Astrocyte of the spinal cord (primary cell): ENCODE measurements at regions not wholly inside any gene's neighbourhood (a gene's known extent, or its start where the extent isn't known, plus 50 kb on each side); places are given as distances from the start of the nearest gene placed in this dataset.

Source experiments
- DNase-seq: peaks from one replicate; pipeline ENCODE4 v3.0.0; 2011; ENCODE audit warnings: low read depth, low spot score
- H3K4me3 ChIP-seq: 2 replicates; pipeline ENCODE4 v1.5.1; 2011; ENCODE audit warnings: low read depth, mild to moderate bottlenecking, low read length, moderate library complexity
- CTCF ChIP-seq: IDR thresholded peaks from 2 replicates; pipeline ENCODE4 v1.5.1; 2012; ENCODE audit warnings: low read depth, mild to moderate bottlenecking, low read length, inconsistent platforms
- in situ Hi-C: cut with HindIII; loops from 2 replicates; pipeline ENCODE4 v1.10.0; 2017; ENCODE audit warnings: low sequenced_read_pairs

DNA sequence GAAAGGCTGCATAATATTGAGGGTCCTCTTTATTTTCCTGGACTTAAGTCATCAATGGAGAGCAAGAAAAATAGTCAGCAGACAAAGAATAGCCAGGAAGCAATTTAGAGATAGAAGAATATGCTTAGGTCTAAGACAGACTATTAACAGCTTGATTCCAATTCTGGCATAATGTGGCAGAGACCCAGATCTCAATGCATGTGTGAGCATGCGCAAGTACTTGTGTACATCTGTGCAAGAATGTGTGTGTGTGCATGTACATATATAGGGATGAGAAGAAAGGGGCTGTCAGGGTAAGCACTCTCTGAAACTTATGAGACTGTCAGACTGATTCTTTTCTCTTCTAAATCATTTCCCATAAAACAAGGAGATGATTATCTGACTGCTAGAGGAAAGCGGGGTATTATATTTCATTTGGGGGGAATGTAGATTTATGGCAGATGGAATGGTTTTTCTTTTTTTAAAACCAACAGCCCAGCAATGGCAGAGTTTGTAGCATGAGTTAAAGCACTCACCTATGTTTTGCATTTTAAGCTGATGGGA is 381.3 kb upstream of the SPRED2 start:
- H3K4me3 ChIP-seq: no peak overlapping the region
- no peak for TF ChIP-seq CTCF
- DNase-seq: no peak
- in situ Hi-C loops: no loop called here

DNA sequence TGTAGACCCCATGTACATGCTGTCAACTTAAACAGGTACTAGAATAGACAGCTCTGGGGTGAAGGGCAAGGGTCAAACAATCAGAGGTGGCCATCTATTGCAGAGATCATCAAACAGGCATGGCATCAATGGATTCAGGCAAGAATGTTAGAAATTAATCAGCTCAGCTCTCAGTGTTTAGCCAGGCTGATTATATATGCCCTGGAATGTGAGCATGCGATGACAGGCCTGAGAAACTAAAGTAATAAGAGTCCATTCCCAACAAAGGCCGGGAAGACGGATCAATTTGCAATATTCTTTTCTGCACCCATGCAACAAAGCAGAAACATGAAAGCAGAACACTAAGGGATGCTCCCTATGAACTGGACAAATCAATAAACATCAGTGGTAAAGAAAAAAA is 380.5 kb upstream of the SPRED2 start:
- in situ Hi-C loops: no loop called here
- TF ChIP-seq CTCF: no peak
- no peak for DNase-seq
- no peak overlapping the region for H3K4me3 ChIP-seq

GRCh38 chr2:65807942-65808341 is 375.5 kb upstream of the SPRED2 start:
- no peak for TF ChIP-seq CTCF
- in situ Hi-C loops: no loop called here
- DNase-seq: no peak
- H3K4me3 ChIP-seq: no peak overlapping the region

DNA sequence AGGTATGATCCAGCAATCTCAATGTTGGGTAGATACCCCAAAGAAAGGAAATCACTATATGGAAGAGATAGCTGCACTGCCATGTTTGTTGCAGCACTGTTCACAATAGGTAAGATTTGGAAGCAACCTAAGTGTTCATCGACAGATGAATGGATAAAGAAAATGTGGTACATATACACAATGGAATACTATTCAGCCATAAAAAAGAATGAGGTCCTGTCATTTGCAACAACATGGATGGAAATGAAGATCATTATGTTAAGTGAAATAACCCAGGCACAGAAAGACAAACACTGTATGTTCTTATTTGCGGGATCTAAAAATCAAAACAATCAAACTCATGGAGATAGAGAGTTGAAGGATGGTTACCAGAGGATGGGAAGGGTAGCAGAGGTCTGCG is 372.4 kb upstream of the SPRED2 start:
- no peak for TF ChIP-seq CTCF

DNA sequence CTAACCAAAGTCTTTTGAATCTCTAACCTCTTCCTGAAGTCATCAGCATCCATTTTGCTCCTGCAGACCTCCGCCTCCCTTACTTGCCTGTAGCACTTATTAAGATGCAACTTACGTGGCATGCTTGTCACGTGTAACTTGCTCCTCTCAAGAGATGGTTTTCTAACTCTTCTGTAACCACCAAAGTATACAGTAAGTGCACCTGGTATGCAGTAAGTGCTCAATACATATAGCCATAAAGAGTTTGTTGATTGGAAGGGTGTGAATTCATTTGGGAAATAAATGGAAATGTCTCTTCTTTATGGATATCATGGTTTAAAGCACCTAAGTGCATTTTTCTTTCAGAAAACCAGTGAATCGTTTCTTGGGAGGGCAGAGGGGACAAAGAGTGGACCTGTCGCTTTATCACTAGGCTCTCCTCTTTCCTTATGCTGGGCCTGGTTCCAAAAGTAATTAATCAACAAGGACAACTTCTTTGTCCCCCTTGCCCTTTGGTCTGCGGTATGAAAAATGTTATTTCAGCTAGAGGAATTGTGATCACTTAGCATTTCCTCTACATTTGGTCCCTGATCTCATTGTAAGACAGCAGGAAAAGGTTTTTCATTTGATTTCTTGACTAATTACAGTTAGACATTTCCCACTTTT is 370.0 kb upstream of the SPRED2 start:
- no peak overlapping the region for H3K4me3 ChIP-seq
- DNase-seq: no peak
- in situ Hi-C loops: no loop called here
- TF ChIP-seq CTCF: no peak

More for the DNA sequence above, 372.4 kb upstream of the SPRED2 start:
- DNase-seq: no peak
- in situ Hi-C loops: no loop called here
- no peak overlapping the region for H3K4me3 ChIP-seq

GRCh38 chr2:65800998-65801397 is 368.6 kb upstream of the SPRED2 start:
- peak; percentile 37 for TF ChIP-seq CTCF
- DNase-seq: peak; percentile 3
- H3K4me3 ChIP-seq: no peak overlapping the region
- in situ Hi-C loops: no loop called here
